H1 (cell line): ENCODE measurements at regions not wholly inside any gene's neighbourhood (a gene's known extent, or its start where the extent isn't known, plus 50 kb on each side); places are given as distances from the start of the nearest gene placed in this dataset.

Experiments used
- CTCF ChIA-PET: fragments of 300-600 bp; sonication (Branson Sonifier 250); formaldehyde crosslinking; loops from one replicate; lab custom pipeline; 2021; ENCODE audit not compliant: partially characterized antibody; lab: Charles Lee
- POLR2A ChIA-PET: fragments of 300-600 bp; sonication (Branson Sonifier 250); formaldehyde crosslinking; loops from one replicate; lab custom pipeline; 2021; ENCODE audit warnings: inconsistent platforms; ENCODE audit not compliant: partially characterized antibody; lab: Charles Lee
- DNase-seq, 2 experiments: peaks; one replicate each; pipeline versions ENCODE4 v3.0.0 to v3.0.0-alpha.2; 2010 to 2022; ENCODE audit warnings: low spot score in 2 of 2, low read depth in 1 of 2, mixed read lengths in 1 of 2
- FAIRE-seq: peaks from 2 replicates; lab custom pipeline; 2011; peaks lifted over from hg19 to GRCh38; lab: Jason Lieb, UNC
- H2AFZ ChIP-seq: 2 replicates; pipeline ENCODE4 v1.8.1; 2012; ENCODE audit warnings: low read length, inconsistent platforms
- H2AK5ac ChIP-seq: 2 replicates; pipeline ENCODE4 v1.6.1; 2013; ENCODE audit warnings: low read depth, low read length
- H2BK120ac ChIP-seq: replicated peaks from 2 replicates; pipeline ENCODE3; 2013; ENCODE audit warnings: low read depth, low read length, inconsistent platforms
- H2BK12ac ChIP-seq: 2 replicates; pipeline ENCODE4 v1.6.1; 2013; ENCODE audit warnings: low read depth, low read length
- H2BK15ac ChIP-seq: 2 replicates; pipeline ENCODE4 v1.6.1; 2013; ENCODE audit warnings: low read length
- H2BK20ac ChIP-seq: 2 replicates; pipeline ENCODE4 v1.6.1; 2013; ENCODE audit warnings: low read length
- H2BK5ac ChIP-seq: 2 replicates; pipeline ENCODE4 v1.6.1; 2013; ENCODE audit warnings: low read depth, low read length
- H3K14ac ChIP-seq: 2 replicates; pipeline ENCODE4 v1.6.1; 2013; ENCODE audit warnings: inconsistent platforms; ENCODE audit not compliant: insufficient read length
- H3K18ac ChIP-seq: 2 replicates; pipeline ENCODE4 v1.6.1; 2013; ENCODE audit warnings: low read length; ENCODE audit errors: extremely low read depth
- H3K23ac ChIP-seq: 2 replicates; pipeline ENCODE4 v1.6.1; 2013; ENCODE audit warnings: inconsistent platforms; ENCODE audit not compliant: insufficient read length
- H3K23me2 ChIP-seq: 2 replicates; pipeline ENCODE4 v1.6.1; 2013; ENCODE audit warnings: low read depth, low read length
- H3K27ac ChIP-seq: 2 replicates; pipeline ENCODE4 v1.6.1; 2011; ENCODE audit warnings: low read depth, low read length, inconsistent platforms
- H3K27me3 ChIP-seq, 4 experiments: replicated peaks in 1 of 4; 1 replicate in 1 of 4; 2 replicates in 3 of 4; pipeline versions ENCODE4 v1.6.1 to v1.8.1; 2011 to 2013; ENCODE audit warnings: low read length in 3 of 4, mild to moderate bottlenecking in 3 of 4, inconsistent platforms in 2 of 4, mixed read lengths in 2 of 4, moderate library complexity in 1 of 4; ENCODE audit not compliant: control insufficient read depth in 3 of 4, insufficient read depth in 3 of 4; ENCODE audit errors: extremely low read depth in 1 of 4
- H3K36me3 ChIP-seq, 4 experiments: 2 replicates each; pipeline versions ENCODE4 v1.6.1 to v1.8.1; 2011 to 2013; ENCODE audit warnings: mild to moderate bottlenecking in 4 of 4, low read length in 3 of 4, moderate library complexity in 2 of 4, control low read depth in 1 of 4, inconsistent platforms in 1 of 4; ENCODE audit not compliant: insufficient read depth in 4 of 4, control insufficient read depth in 2 of 4
- H3K4ac ChIP-seq: replicated peaks from 2 replicates; pipeline ENCODE3; 2013; ENCODE audit warnings: low read length, low read depth, mixed read lengths, inconsistent platforms; ENCODE audit not compliant: insufficient read length
- H3K4me1 ChIP-seq, 4 experiments: replicated peaks in 1 of 4; 1 replicate in 1 of 4; 2 replicates in 3 of 4; pipeline versions ENCODE4 v1.6.1 to v1.8.1; 2011 to 2013; ENCODE audit warnings: low read length in 3 of 4, inconsistent platforms in 2 of 4, mixed read lengths in 1 of 4; ENCODE audit not compliant: insufficient read depth in 4 of 4, control insufficient read depth in 3 of 4
- H3K4me2 ChIP-seq, 2 experiments: 2 replicates each; pipeline versions ENCODE4 v1.6.1 to v1.8.1; 2011 to 2013; ENCODE audit warnings: low read depth in 2 of 2, low read length in 2 of 2, control low read depth in 1 of 2, inconsistent platforms in 1 of 2, mild to moderate bottlenecking in 1 of 2; ENCODE audit not compliant: insufficient read depth in 1 of 2
- H3K4me3 ChIP-seq, 4 experiments: fragments of 200-600, 300-600 bp in 1 of 4; sonication (generic), shearing (Covaris generic), sonication (Bioruptor Twin) in 1 of 4; 2 replicates each; pipeline versions ENCODE4 v1.5.1 to v1.8.1; 2011 to 2016; ENCODE audit warnings: low read length in 4 of 4, low read depth in 3 of 4, control low read depth in 2 of 4, inconsistent platforms in 2 of 4, mild to moderate bottlenecking in 2 of 4, mixed read lengths in 1 of 4, moderate library complexity in 1 of 4; ENCODE audit not compliant: insufficient read depth in 2 of 4; ENCODE audit errors: extremely low read depth in 1 of 4
- H3K56ac ChIP-seq: replicated peaks from 2 replicates; pipeline ENCODE3; 2013; ENCODE audit warnings: low read depth, mild to moderate bottlenecking, mixed read lengths, low read length, inconsistent platforms; ENCODE audit not compliant: insufficient read length
- H3K79me1 ChIP-seq: 2 replicates; pipeline ENCODE4 v1.6.1; 2013; ENCODE audit warnings: low read depth, low read length, control low read depth
- H3K79me2 ChIP-seq, 2 experiments: 2 replicates each; pipeline versions ENCODE4 v1.6.1 to v1.8.1; 2012 to 2013; ENCODE audit warnings: low read length in 2 of 2, mild to moderate bottlenecking in 2 of 2, inconsistent platforms in 1 of 2; ENCODE audit not compliant: insufficient read depth in 2 of 2, control insufficient read depth in 1 of 2
- H3K9ac ChIP-seq, 4 experiments: replicated peaks in 1 of 4; 1 replicate in 1 of 4; 2 replicates in 3 of 4; pipeline versions ENCODE4 v1.6.1 to v1.8.1; 2011 to 2013; ENCODE audit warnings: low read depth in 3 of 4, low read length in 3 of 4, control low read depth in 2 of 4, mild to moderate bottlenecking in 2 of 4, moderate library complexity in 2 of 4, inconsistent platforms in 1 of 4; ENCODE audit errors: extremely low read depth in 1 of 4
- H3K9me3 ChIP-seq, 2 experiments: 2 replicates each; pipeline versions ENCODE4 v1.6.1 to v1.8.1; 2012 to 2013; ENCODE audit warnings: mild to moderate bottlenecking in 2 of 2, moderate library complexity in 2 of 2, control low read depth in 1 of 2, inconsistent platforms in 1 of 2, low read depth in 1 of 2, low read length in 1 of 2, mixed read lengths in 1 of 2; ENCODE audit not compliant: insufficient read depth in 2 of 2
- H4K20me1 ChIP-seq, 2 experiments: replicated peaks in 1 of 2; 2 replicates each; pipeline versions ENCODE3 to v1.8.1; 2011 to 2013; ENCODE audit warnings: inconsistent platforms in 2 of 2, low read length in 2 of 2, mild to moderate bottlenecking in 1 of 2; ENCODE audit not compliant: insufficient read depth in 2 of 2, control insufficient read depth in 1 of 2
- H4K5ac ChIP-seq: 2 replicates; pipeline ENCODE4 v1.6.1; 2013; ENCODE audit warnings: low read length, low read depth, mixed read lengths, inconsistent platforms; ENCODE audit not compliant: insufficient read length
- H4K8ac ChIP-seq: 2 replicates; pipeline ENCODE4 v1.8.0; 2013; ENCODE audit warnings: mild to moderate bottlenecking, moderate library complexity, low read length, inconsistent platforms; ENCODE audit not compliant: insufficient read depth; ENCODE audit errors: extremely low read depth
- H4K91ac ChIP-seq: replicated peaks from 2 replicates; pipeline ENCODE3; 2013; ENCODE audit warnings: low read length, mixed read lengths, inconsistent platforms; ENCODE audit not compliant: insufficient read length
- ASH2L ChIP-seq: fragments of 200-600, 300-600 bp; sonication (generic); IDR thresholded peaks from one replicate; pipeline ENCODE4 v1.7.1; 2017; ENCODE audit warnings: low read length
- BCL11A ChIP-seq, 2 experiments: IDR thresholded peaks; one replicate each; pipeline ENCODE4 v1.6.1; 2011; ENCODE audit warnings: low read depth in 2 of 2, low read length in 2 of 2, mild to moderate bottlenecking in 2 of 2
- CHD1 ChIP-seq: IDR thresholded peaks from 2 replicates; pipeline ENCODE4 v1.6.1; 2012; ENCODE audit warnings: low read depth, low read length, improper control_type of control experiment
- HDAC2 ChIP-seq, 2 experiments: fragments of 300-600 bp in 1 of 2; sonication (generic) in 1 of 2; IDR thresholded peaks; 2 replicates each; pipeline ENCODE4 v1.6.1; 2011 to 2012; ENCODE audit warnings: low read depth in 2 of 2, low read length in 2 of 2, mild to moderate bottlenecking in 2 of 2, moderate library complexity in 2 of 2, borderline replicate concordance in 1 of 2, inconsistent platforms in 1 of 2
- KDM1A ChIP-seq: fragments of 200-600, 300-600 bp; sonication (generic); IDR thresholded peaks from 2 replicates; pipeline ENCODE4 v1.7.1; 2016; ENCODE audit warnings: mild to moderate bottlenecking, low read length, borderline replicate concordance
- NANOG ChIP-seq: IDR thresholded peaks from 2 replicates; pipeline ENCODE4 v1.6.1; 2011; ENCODE audit warnings: low read length, low read depth, mild to moderate bottlenecking, inconsistent platforms; ENCODE audit not compliant: insufficient read depth, poor library complexity, severe bottlenecking
- POLR2A ChIP-seq, 2 experiments: IDR thresholded peaks; 1 replicate in 1 of 2; 2 replicates in 1 of 2; pipeline ENCODE4 v1.6.1; 2011; ENCODE audit warnings: low read depth in 2 of 2, low read length in 2 of 2, mild to moderate bottlenecking in 2 of 2; ENCODE audit errors: control extremely low read depth in 1 of 2
- SP1 ChIP-seq: IDR thresholded peaks from 2 replicates; pipeline ENCODE4 v1.6.1; 2011; ENCODE audit warnings: low read depth, low read length
- ZNF274 ChIP-seq: IDR thresholded peaks from 2 replicates; pipeline ENCODE4 v1.7.0; 2012; ENCODE audit warnings: low read length, borderline replicate concordance; ENCODE audit errors: extremely low read depth
- WGBS, 2 experiments: shearing (Covaris generic) in 1 of 2; methylation state at CpG; one replicate each; pipeline versions ENCODE4 v1.1.6 to v1.1.7; 2013 to 2015; ENCODE audit warnings: low lambda C conversion rate in 2 of 2, mixed read lengths in 2 of 2, inconsistent platforms in 1 of 2, low coverage in 1 of 2, missing lambda C conversion rate in 1 of 2; ENCODE audit not compliant: insufficient replicate concordance in 2 of 2, insufficient coverage in 1 of 2, insufficient read length in 1 of 2; ENCODE audit errors: extremely low coverage in 1 of 2, missing lambda C conversion rate in 1 of 2; 5-methylcytosine and 5-hydroxymethylcytosine counted together

GRCh38 chr19:28290963-28291657 is 921.8 kb downstream of the UQCRFS1 start:
- no peaks in the 10 kb centered on the region for H3K27me3 ChIP-seq
- no peak overlapping the region for H3K27ac ChIP-seq
- H3K4me1 ChIP-seq = peaks cover 8 to 36% (median 27%) of the 10 kb centered on the region in 4 experiments
- peak overlapping the region; percentile 64 for H4K5ac ChIP-seq
- 24% methylated on average over 3 of the region's 3 CpGs; no CpG with 5 or more reads in 1 of the 2 experiments for WGBS, 2 experiments
- H3K4me3 ChIP-seq = peak overlapping the region in 1 of 4 experiments; percentile 12; a peak in 2 of 8 replicates
- H3K4ac ChIP-seq = peak overlapping the region; percentile 70
- peak overlapping the region; percentile 81 for H3K18ac ChIP-seq
- TF ChIP-seq ASH2L (peak; percentile 55), SP1 (peak; percentile 56; the same call in 1 of the 2 replicates), CHD1 (no peak), KDM1A (no peak), BCL11A (IDR thresholded peaks at IDR 0.05; ENCODE audit: low read depth in 2 of 2, low read length in 2 of 2) (peak in 1 of 2 experiments; percentile 63), ZNF274 (no peak), NANOG (peak; percentile 88), HDAC2 (IDR thresholded peaks at IDR 0.05; ENCODE audit: borderline replicate concordance in 1 of 2, low read depth in 2 of 2, low read length in 2 of 2) (peak; percentile 78 to 97; a peak in 2 of 4 replicates), POLR2A (IDR thresholded peaks at IDR 0.05; ENCODE audit: control extremely low read depth in 1 of 2, low read depth in 2 of 2, low read length in 2 of 2) (no peak)
- H3K4me2 ChIP-seq = peak overlapping the region; percentile 30 to 69
- H3K56ac ChIP-seq = no peak overlapping the region
- peak overlapping the region; percentile 99 for H2BK12ac ChIP-seq
- no peak overlapping the region for H2BK15ac ChIP-seq
- no peak overlapping the region for H3K9ac ChIP-seq
- H4K91ac ChIP-seq = peak overlapping the region; percentile 93
- ChIA-PET POLR2A (no interaction called here), CTCF (interaction anchor here (1.0 to 2.2 kb wide), 3 partner anchors 8 to 33 kb away, joined by 4 to 7 read pairs (median 4); no protein-coding TSS in a partner anchor)
- FAIRE-seq (peak; percentile 69), DNase-seq (peak in 1 of 2 experiments; percentile 47)
- no peak overlapping the region for H3K23ac ChIP-seq
- H2BK5ac ChIP-seq = peak overlapping the region; percentile 94; the same call in 1 of the 2 replicates
- H3K79me1 ChIP-seq = no peaks in the 10 kb centered on the region
- no peak overlapping the region; the same call in 1 of the 2 replicates for H4K8ac ChIP-seq
- no peak overlapping the region for H2AFZ ChIP-seq
- no peaks in the 10 kb centered on the region; the same call in 1 of the 2 replicates for H3K23me2 ChIP-seq
- no peaks in the 10 kb centered on the region for H3K36me3 ChIP-seq
- peak overlapping the region; percentile 80; the same call in 1 of the 2 replicates for H2BK20ac ChIP-seq
- no peak overlapping the region for H2AK5ac ChIP-seq
- no peaks in the 10 kb centered on the region for H4K20me1 ChIP-seq
- H3K9me3 ChIP-seq = 0 out of 4 replicates have a peak, but pooled peaks cover 0 to 1% of the 10 kb centered on the region in 2 experiments
- H3K79me2 ChIP-seq = no peaks in the 10 kb centered on the region
- peak overlapping the region; percentile 26 for H2BK120ac ChIP-seq
- no peak overlapping the region for H3K14ac ChIP-seq
